ENCODE measurements at regions not wholly inside any gene's neighbourhood (a gene's known extent, or its start where the extent isn't known, plus 50 kb on each side); places are given as distances from the start of the nearest gene placed in this dataset.
"Not testable (repeated sequence)": the region's sequence is repeated elsewhere in the genome, so short reads cannot be mapped to it uniquely, and the experiment has no call there.

- not testable (repeated sequence) for TF ChIP-seq POLR2A (IDR thresholded peaks at IDR 0.05; ENCODE audit: low read depth, low read length); TAF1 (IDR thresholded peaks at IDR 0.05; ENCODE audit: borderline replicate concordance, low read depth, low read length); POLR2AphosphoS5 (IDR thresholded peaks at IDR 0.05; ENCODE audit: low read depth, low read length)
Observed at GRCh38 chr6:104676679-104677078, 183.0 kb downstream of the HACE1 start.

Measured in GM12892 (cell line).